ENCODE measurements at regions not wholly inside any gene's neighbourhood (a gene's known extent, or its start where the extent isn't known, plus 50 kb on each side); places are given as distances from the start of the nearest gene placed in this dataset.

DNA sequence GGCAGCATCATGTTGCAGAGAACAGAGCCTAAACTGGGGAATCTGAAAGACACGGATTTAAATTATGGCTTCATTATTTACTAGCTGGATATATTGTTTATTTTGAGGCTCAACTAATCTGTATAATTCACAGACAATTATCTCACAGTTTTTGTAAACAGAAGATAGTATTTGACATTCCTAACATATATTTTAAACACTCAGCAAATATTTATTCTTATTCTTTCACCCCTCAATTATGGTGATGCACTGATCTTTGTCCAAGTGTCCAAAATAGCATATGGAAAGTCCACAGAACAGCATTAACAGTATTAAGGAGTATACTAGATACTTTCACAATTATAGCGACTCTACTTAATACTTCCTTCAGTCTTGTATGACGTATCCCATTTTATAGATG, 257.0 kb downstream of the ADGRG6 start:
- TF ChIP-seq, protein P1, sequence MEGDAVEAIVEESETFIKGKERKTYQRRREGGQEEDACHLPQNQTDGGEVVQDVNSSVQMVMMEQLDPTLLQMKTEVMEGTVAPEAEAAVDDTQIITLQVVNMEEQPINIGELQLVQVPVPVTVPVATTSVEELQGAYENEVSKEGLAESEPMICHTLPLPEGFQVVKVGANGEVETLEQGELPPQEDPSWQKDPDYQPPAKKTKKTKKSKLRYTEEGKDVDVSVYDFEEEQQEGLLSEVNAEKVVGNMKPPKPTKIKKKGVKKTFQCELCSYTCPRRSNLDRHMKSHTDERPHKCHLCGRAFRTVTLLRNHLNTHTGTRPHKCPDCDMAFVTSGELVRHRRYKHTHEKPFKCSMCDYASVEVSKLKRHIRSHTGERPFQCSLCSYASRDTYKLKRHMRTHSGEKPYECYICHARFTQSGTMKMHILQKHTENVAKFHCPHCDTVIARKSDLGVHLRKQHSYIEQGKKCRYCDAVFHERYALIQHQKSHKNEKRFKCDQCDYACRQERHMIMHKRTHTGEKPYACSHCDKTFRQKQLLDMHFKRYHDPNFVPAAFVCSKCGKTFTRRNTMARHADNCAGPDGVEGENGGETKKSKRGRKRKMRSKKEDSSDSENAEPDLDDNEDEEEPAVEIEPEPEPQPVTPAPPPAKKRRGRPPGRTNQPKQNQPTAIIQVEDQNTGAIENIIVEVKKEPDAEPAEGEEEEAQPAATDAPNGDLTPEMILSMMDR (optimal IDR thresholded peaks at IDR 0.05 in 1 of 3, IDR thresholded peaks at IDR 0.05 in 1 of 3, conservative IDR thresholded peaks at IDR 0.05 in 1 of 3; ENCODE audit: extremely low read depth in 1 of 3, insufficient read depth in 2 of 3, low read length in 3 of 3) = no peak
- no peak for TF ChIP-seq EZH2 (IDR thresholded peaks at IDR 0.05; ENCODE audit: low read length)
